Fibroblast of the aortic adventitia (primary cell): ENCODE measurements at regions not wholly inside any gene's neighbourhood (a gene's known extent, or its start where the extent isn't known, plus 50 kb on each side); places are given as distances from the start of the nearest gene placed in this dataset.

Experiments
- DNase-seq: peaks from one replicate; pipeline ENCODE4 v3.0.0-alpha.2; 2010; ENCODE audit warnings: low read depth
- H3K4me3 ChIP-seq: 2 replicates; pipeline ENCODE4 v1.5.1; 2011; ENCODE audit warnings: low read depth, mild to moderate bottlenecking, control low read depth, low read length, moderate library complexity
- TF ChIP-seq, protein P1 (sequence below): IDR thresholded peaks from 2 replicates; pipeline ENCODE4 v1.5.1; 2011; ENCODE audit warnings: mild to moderate bottlenecking, low read length, control low read depth, inconsistent platforms; ENCODE audit not compliant: insufficient read depth

GRCh38 chr12:115736360-115736759 lies 541.1 kb downstream of the MED13L start:
- H3K4me3 ChIP-seq, result no peak overlapping the region
- no peak for DNase-seq
- TF ChIP-seq, protein P1, sequence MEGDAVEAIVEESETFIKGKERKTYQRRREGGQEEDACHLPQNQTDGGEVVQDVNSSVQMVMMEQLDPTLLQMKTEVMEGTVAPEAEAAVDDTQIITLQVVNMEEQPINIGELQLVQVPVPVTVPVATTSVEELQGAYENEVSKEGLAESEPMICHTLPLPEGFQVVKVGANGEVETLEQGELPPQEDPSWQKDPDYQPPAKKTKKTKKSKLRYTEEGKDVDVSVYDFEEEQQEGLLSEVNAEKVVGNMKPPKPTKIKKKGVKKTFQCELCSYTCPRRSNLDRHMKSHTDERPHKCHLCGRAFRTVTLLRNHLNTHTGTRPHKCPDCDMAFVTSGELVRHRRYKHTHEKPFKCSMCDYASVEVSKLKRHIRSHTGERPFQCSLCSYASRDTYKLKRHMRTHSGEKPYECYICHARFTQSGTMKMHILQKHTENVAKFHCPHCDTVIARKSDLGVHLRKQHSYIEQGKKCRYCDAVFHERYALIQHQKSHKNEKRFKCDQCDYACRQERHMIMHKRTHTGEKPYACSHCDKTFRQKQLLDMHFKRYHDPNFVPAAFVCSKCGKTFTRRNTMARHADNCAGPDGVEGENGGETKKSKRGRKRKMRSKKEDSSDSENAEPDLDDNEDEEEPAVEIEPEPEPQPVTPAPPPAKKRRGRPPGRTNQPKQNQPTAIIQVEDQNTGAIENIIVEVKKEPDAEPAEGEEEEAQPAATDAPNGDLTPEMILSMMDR, result no peak

DNA sequence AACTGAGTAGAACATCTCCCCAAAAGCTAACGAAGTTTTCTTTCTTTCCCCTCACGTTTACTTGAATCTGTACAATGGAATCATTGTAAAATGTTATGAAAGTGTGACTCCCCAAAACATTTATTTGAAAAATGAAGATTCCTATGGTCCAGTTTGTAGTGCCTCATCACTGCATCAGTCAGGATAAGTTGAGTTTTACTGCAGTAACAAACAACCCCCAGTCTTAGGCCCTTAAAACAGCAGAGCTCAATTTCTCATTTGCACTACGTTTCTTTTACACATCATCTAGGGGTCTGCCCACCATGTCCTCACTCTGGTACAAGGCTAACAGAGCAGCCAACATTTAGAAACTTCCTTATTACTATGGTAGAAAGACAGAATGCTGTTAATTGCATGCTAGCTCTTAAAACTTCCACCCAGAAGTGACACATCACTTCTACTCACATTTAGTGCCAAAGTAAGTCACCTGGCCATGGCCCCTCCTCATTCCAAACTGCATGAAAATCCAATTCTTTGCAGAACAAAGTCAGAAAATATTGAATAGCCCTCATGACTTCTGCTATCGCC lies 546.4 kb downstream of the MED13L start:
- TF ChIP-seq, protein P1, result no peak
- no peak overlapping the region for H3K4me3 ChIP-seq
- no peak for DNase-seq

- TF ChIP-seq, protein P1, result no peak
Observed at GRCh38 chr12:115726691-115727090, 550.8 kb downstream of the MED13L start.

DNA sequence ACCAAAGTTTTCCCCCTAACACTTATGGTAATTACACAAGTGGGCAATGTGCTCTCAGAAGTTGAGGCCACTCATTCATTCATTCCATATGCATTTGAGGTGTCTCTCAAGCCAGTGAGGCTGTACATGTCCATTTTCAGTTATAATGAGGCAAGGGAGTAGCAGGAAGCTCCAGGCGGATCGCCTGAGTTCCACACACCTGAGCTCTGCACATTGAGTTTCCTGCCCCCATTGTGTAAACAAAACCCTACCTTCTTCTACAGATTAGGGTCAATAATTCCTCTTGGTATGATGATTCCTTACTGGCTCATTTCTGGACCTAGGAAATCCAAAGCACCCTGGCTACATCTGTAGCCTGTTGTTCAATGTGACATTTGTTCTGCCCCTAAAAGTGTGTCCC lies 555.3 kb downstream of the MED13L start:
- H3K4me3 ChIP-seq, result no peak overlapping the region
- TF ChIP-seq, protein P1, result no peak
- DNase-seq, result no peak

More at GRCh38 chr12:115726691-115727090, 550.8 kb downstream of the MED13L start:
- H3K4me3 ChIP-seq, result no peak overlapping the region
- DNase-seq, result no peak

DNA sequence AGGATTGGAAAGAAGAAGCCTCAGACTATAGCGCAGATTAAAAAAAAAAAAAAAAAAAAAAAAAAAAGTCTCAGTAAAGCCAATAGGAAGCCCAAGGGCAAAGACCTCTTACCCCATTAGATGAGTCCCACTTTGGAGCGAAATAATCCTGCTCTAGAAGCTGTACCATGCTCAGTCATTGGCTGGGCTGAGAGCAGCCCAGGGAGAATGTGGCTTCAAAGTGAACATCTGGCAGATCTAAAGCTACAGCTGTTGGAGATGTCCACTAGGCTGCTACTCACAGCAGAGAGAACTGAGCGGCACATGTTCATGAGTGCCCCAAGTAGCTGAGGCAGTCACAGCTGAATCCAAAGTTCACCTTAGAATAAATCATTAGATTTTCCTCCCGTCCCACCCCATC lies 560.9 kb downstream of the MED13L start:
- no peak overlapping the region for H3K4me3 ChIP-seq
- TF ChIP-seq, protein P1, result no peak
- DNase-seq, result no peak

DNA sequence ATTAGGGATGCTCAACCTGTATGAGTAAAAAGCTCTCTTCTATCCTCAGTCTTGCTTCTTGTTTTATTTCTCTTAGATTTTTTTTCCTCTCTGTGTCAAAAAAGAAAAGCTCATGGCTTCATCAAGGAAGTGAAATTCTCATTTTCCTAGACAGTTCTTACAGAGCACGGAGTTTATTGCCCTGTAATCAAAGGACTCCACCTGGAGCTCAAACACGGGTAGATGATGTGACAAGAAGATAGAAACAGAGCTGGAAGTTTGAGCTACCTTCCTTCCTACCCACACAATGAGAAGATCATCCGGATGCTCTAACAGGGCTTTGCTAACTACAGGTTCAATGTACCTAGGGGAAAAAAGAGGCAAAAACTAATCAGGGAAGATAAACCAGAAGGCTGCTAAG lies 564.8 kb downstream of the MED13L start:
- TF ChIP-seq, protein P1, result no peak
- H3K4me3 ChIP-seq, result no peak overlapping the region
- no peak for DNase-seq

DNA sequence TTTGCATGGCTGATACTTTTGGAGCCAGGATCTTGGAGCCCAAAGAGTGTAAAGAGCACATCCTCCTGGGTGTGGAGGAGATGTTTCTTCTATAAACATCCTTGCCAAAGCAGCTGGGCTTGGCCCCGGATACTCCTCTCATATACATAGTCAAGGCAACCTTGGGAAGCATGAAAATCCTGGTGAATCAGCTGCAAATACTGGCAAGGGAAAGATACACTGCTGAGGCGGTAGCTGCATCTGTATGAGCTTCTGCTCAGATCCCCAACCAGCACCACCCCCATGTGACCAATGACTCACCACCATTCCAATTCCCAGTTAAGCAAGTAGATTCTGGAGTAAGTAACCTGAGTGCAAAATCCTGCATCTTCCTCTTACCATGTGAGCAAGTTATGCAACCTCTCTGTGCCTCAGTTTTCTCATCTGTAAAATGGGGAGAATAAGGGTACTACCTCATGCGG lies 567.4 kb downstream of the MED13L start:
- DNase-seq, result peak; percentile 91
- no peak overlapping the region for H3K4me3 ChIP-seq
- TF ChIP-seq, protein P1, result no peak
